Panc1 (cell line): ENCODE measurements at regions not wholly inside any gene's neighbourhood (a gene's known extent, or its start where the extent isn't known, plus 50 kb on each side); places are given as distances from the start of the nearest gene placed in this dataset.
"Not testable (repeated sequence)": the region's sequence is repeated elsewhere in the genome, so short reads cannot be mapped to it uniquely, and the experiment has no call there.

ENCODE experiments used
- ATAC-seq: fragments of 200-7000 bp; cut with Tn5 transposase; 2 replicates; pipeline ENCODE4 v1.9.1; 2020; ENCODE audit warnings: mild to moderate bottlenecking, moderate library complexity
- BruUV-seq: library from RNA; stranded (reverse); fragments of 400-500 nt; replicated peaks from 2 replicates; lab custom pipeline; 2021; lab: Mats Ljungman, UMichigan
- CTCF ChIA-PET: fragments of 300-600 bp; sonication (Branson Sonifier 250); formaldehyde crosslinking; loops from one replicate; lab custom pipeline; 2022; ENCODE audit warnings: antibody characterized with exemption; lab: Charles Lee
- POLR2A ChIA-PET: fragments of 300-600 bp; sonication (Branson Sonifier 250); formaldehyde crosslinking; loops from one replicate; lab custom pipeline; 2022; ENCODE audit warnings: antibody characterized with exemption; lab: Charles Lee
- DNase-seq: peaks from one replicate; pipeline ENCODE4 v3.0.0-alpha.2; 2010; ENCODE audit warnings: low read depth, low spot score
- H3K27ac ChIP-seq: 2 replicates; pipeline ENCODE4 v1.5.1; 2011; ENCODE audit warnings: mild to moderate bottlenecking, low read length, inconsistent platforms
- H3K27me3 ChIP-seq: fragments of 200-500 bp; sonication (Bioruptor generic); 2 replicates; pipeline ENCODE4 v1.6.0; 2014; ENCODE audit warnings: low read length, inconsistent platforms; ENCODE audit not compliant: control insufficient read depth, insufficient read depth
- H3K36me3 ChIP-seq: fragments of 200-500 bp; sonication (Bioruptor generic); 2 replicates; pipeline ENCODE4 v1.5.1; 2014; ENCODE audit warnings: inconsistent platforms, mild to moderate bottlenecking, low read length, moderate library complexity; ENCODE audit not compliant: control insufficient read depth, insufficient read depth
- H3K4me1 ChIP-seq: 2 replicates; pipeline ENCODE4 v1.5.1; 2011; ENCODE audit warnings: inconsistent platforms, mild to moderate bottlenecking, low read length, moderate library complexity; ENCODE audit not compliant: control insufficient read depth, insufficient read depth
- H3K4me3 ChIP-seq, 2 experiments: 2 replicates each; pipeline ENCODE4 v1.5.1; 2011 to 2012; ENCODE audit warnings: low read depth in 2 of 2, low read length in 2 of 2, mild to moderate bottlenecking in 2 of 2, inconsistent platforms in 1 of 2, moderate library complexity in 1 of 2
- H3K9me3 ChIP-seq: fragments of 200-500 bp; sonication (Bioruptor generic); 2 replicates; pipeline ENCODE4 v1.5.1; 2014; ENCODE audit warnings: low read depth, mild to moderate bottlenecking, inconsistent platforms, low read length, moderate library complexity; ENCODE audit not compliant: control insufficient read depth, insufficient read depth
- POLR2AphosphoS5 ChIP-seq: IDR thresholded peaks from 2 replicates; pipeline ENCODE4 v1.6.1; 2012; ENCODE audit warnings: mild to moderate bottlenecking, low read depth, low read length, moderate library complexity
- REST ChIP-seq, 2 experiments: IDR thresholded peaks; 2 replicates each; pipeline ENCODE4 v1.6.1; 2011 to 2012; ENCODE audit warnings: low read depth in 2 of 2, control low read depth in 1 of 2, low read length in 1 of 2, mild to moderate bottlenecking in 1 of 2, moderate library complexity in 1 of 2; ENCODE audit not compliant: insufficient read depth in 1 of 2
- SIN3A ChIP-seq: IDR thresholded peaks from 2 replicates; pipeline ENCODE4 v1.6.1; 2012; ENCODE audit warnings: low read depth, mild to moderate bottlenecking, low read length, moderate library complexity, borderline replicate concordance; ENCODE audit not compliant: insufficient read depth
- TCF7L2 ChIP-seq: IDR thresholded peaks from 2 replicates; pipeline ENCODE4 v1.6.1; 2011; ENCODE audit warnings: mild to moderate bottlenecking, low read depth, low read length, inconsistent platforms
- in situ Hi-C: cut with HindIII; loops from 2 replicates; pipeline ENCODE4 v1.10.0; 2016; ENCODE audit warnings: low sequenced_read_pairs, low pct_unique_long_range_greater_than_20kb
- intact Hi-C: fragments of 100-400 bp; cut with micrococcal nuclease; formaldehyde crosslinking; loops from one replicate; pipeline ENCODE4 v1.10.0; 2022; ENCODE audit not compliant: unreplicated experiment
- TF ChIP-seq, protein P1 (sequence below): fragments of 450-650 bp; IDR thresholded peaks from 2 replicates; pipeline ENCODE4 v1.5.1; 2017; ENCODE audit warnings: mild to moderate bottlenecking

- ChIA-PET POLR2A (no interaction called here), CTCF (no interaction called here)
- Histone ChIP-seq H3K9me3 (no peaks in the 10 kb centered on the region), H3K4me1 (no peaks in the 10 kb centered on the region), H3K27ac (no peak overlapping the region), H3K27me3 (no peaks in the 10 kb centered on the region), H3K4me3 (no peak overlapping the region), H3K36me3 (no peaks in the 10 kb centered on the region)
- TF ChIP-seq POLR2AphosphoS5 (no peak), TCF7L2 (no peak), REST (IDR thresholded peaks at IDR 0.05; ENCODE audit: insufficient read depth in 1 of 2, low read depth in 2 of 2, low read length in 1 of 2) (no peak), SIN3A (no peak)
- TF ChIP-seq, protein P1, sequence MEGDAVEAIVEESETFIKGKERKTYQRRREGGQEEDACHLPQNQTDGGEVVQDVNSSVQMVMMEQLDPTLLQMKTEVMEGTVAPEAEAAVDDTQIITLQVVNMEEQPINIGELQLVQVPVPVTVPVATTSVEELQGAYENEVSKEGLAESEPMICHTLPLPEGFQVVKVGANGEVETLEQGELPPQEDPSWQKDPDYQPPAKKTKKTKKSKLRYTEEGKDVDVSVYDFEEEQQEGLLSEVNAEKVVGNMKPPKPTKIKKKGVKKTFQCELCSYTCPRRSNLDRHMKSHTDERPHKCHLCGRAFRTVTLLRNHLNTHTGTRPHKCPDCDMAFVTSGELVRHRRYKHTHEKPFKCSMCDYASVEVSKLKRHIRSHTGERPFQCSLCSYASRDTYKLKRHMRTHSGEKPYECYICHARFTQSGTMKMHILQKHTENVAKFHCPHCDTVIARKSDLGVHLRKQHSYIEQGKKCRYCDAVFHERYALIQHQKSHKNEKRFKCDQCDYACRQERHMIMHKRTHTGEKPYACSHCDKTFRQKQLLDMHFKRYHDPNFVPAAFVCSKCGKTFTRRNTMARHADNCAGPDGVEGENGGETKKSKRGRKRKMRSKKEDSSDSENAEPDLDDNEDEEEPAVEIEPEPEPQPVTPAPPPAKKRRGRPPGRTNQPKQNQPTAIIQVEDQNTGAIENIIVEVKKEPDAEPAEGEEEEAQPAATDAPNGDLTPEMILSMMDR, result no peak
- BruUV-seq, result no TSS peak
- intact Hi-C loops (no loop called here), in situ Hi-C loops (no loop called here)
- DNase-seq (no peak), ATAC-seq (no peak)
These were observed 119.2 kb upstream of the PITX1 start for GRCh38 chr5:135153259-135153658.

- CTCF ChIA-PET, H3K4me3 ChIP-seq, POLR2A ChIA-PET, ATAC-seq, H3K4me1 ChIP-seq, DNase-seq, in situ Hi-C loops, BruUV-seq, H3K27ac ChIP-seq, H3K27me3 ChIP-seq, H3K9me3 ChIP-seq, H3K36me3 ChIP-seq: not testable (repeated sequence)
- intact Hi-C loops, result loop anchor here (1.0 kb wide), 1 partner anchor 21 kb away; no protein-coding TSS in a partner anchor
These were observed 117.6 kb upstream of the PITX1 start for GRCh38 chr5:135151660-135152059.

DNA sequence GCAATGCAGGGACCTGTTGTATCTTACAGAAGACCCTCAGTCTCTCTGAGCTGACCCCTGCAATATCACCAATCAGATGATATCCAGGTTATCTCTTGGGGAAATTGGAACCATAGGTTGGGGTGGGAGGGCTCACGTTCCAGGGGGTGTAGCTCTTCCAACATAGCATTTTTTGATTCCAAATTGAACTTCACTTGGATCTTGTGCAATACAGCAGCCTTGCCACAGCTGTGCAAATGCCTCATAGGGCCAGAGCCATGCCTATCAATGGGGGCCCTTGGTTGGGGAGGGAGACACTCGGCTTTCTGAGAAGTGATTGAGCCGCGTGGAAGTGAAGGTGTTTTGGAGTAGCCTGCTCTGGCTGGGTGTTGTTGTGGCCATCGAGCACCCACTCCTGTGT, 117.2 kb upstream of the PITX1 start:
- H3K36me3 ChIP-seq, result no peaks in the 10 kb centered on the region
- in situ Hi-C loops, result no loop called here
- H3K4me3 ChIP-seq, result no peak overlapping the region
- 0 out of 2 replicates have a peak, but pooled peaks cover under 1% of the 10 kb centered on the region for H3K27me3 ChIP-seq
- BruUV-seq, result no TSS peak
- ChIA-PET POLR2A (no interaction called here), CTCF (no interaction called here)
- TF ChIP-seq SIN3A, result no peak
- no peak for TF ChIP-seq POLR2AphosphoS5
- H3K27ac ChIP-seq, result no peak overlapping the region
- no peak for ATAC-seq
- DNase-seq, result no peak
- no peaks in the 10 kb centered on the region for H3K9me3 ChIP-seq
- intact Hi-C loops, result no loop called here
- no peaks in the 10 kb centered on the region for H3K4me1 ChIP-seq
